Trophoblast cell (in vitro differentiated cells and primary cell): ENCODE measurements at regions not wholly inside any gene's neighbourhood (a gene's known extent, or its start where the extent isn't known, plus 50 kb on each side); places are given as distances from the start of the nearest gene placed in this dataset.

ENCODE experiments used
- DNase-seq, 2 donors: peaks; one replicate each; pipeline ENCODE4 v3.0.0-alpha.2; 2016
- H2AFZ ChIP-seq: 2 replicates; pipeline ENCODE4 v1.6.1; 2013; ENCODE audit warnings: low read length, moderate library complexity, mild to moderate bottlenecking; ENCODE audit not compliant: insufficient read depth, poor library complexity
- H2AK5ac ChIP-seq: 2 replicates; pipeline ENCODE4 v1.6.1; 2013; ENCODE audit warnings: mild to moderate bottlenecking, low read length
- H2BK120ac ChIP-seq: 2 replicates; pipeline ENCODE4 v1.6.1; 2013; ENCODE audit warnings: low read length, mild to moderate bottlenecking, moderate library complexity; ENCODE audit not compliant: insufficient read depth, poor library complexity
- H2BK12ac ChIP-seq: 2 replicates; pipeline ENCODE4 v1.6.1; 2013; ENCODE audit warnings: mild to moderate bottlenecking, low read length, moderate library complexity
- H2BK5ac ChIP-seq: 2 replicates; pipeline ENCODE4 v1.6.1; 2013; ENCODE audit warnings: low read length, low read depth, moderate library complexity, mild to moderate bottlenecking; ENCODE audit not compliant: poor library complexity
- H3K14ac ChIP-seq: 2 replicates; pipeline ENCODE4 v1.6.1; 2013; ENCODE audit warnings: mild to moderate bottlenecking, low read length
- H3K18ac ChIP-seq: 2 replicates; pipeline ENCODE4 v1.6.1; 2013; ENCODE audit warnings: mild to moderate bottlenecking, low read length
- H3K23ac ChIP-seq: 2 replicates; pipeline ENCODE4 v1.6.1; 2013; ENCODE audit warnings: low read length
- H3K27ac ChIP-seq: 2 replicates; pipeline ENCODE4 v1.5.1; 2013; ENCODE audit warnings: low read depth, mild to moderate bottlenecking, inconsistent platforms, low read length, moderate library complexity
- H3K27me3 ChIP-seq: 2 replicates; pipeline ENCODE4 v1.6.1; 2013; ENCODE audit warnings: inconsistent platforms, mild to moderate bottlenecking, low read length, moderate library complexity; ENCODE audit not compliant: insufficient read depth
- H3K36me3 ChIP-seq, 2 experiments: 1 replicate in 1 of 2; 2 replicates in 1 of 2; pipeline ENCODE4 v1.6.1; 2013; ENCODE audit warnings: low read length in 2 of 2, mild to moderate bottlenecking in 2 of 2, moderate library complexity in 1 of 2; ENCODE audit not compliant: insufficient read depth in 2 of 2, control insufficient read depth in 1 of 2
- H3K4ac ChIP-seq: 2 replicates; pipeline ENCODE4 v1.6.1; 2013; ENCODE audit warnings: low read depth, mild to moderate bottlenecking, low read length, moderate library complexity
- H3K4me1 ChIP-seq, 2 experiments: 1 replicate in 1 of 2; 2 replicates in 1 of 2; pipeline ENCODE4 v1.6.1; 2013; ENCODE audit warnings: low read length in 2 of 2, mild to moderate bottlenecking in 2 of 2, moderate library complexity in 1 of 2; ENCODE audit not compliant: insufficient read depth in 2 of 2, control insufficient read depth in 1 of 2
- H3K4me2 ChIP-seq: 2 replicates; pipeline ENCODE4 v1.6.1; 2013; ENCODE audit warnings: inconsistent platforms, mild to moderate bottlenecking, low read length, moderate library complexity
- H3K4me3 ChIP-seq: 2 replicates; pipeline ENCODE4 v1.5.1; 2013; ENCODE audit warnings: mild to moderate bottlenecking, low read depth, low read length, inconsistent platforms
- H3K79me1 ChIP-seq: one replicate; pipeline ENCODE4 v1.6.1; 2013; ENCODE audit warnings: low read length
- H3K79me2 ChIP-seq: 2 replicates; pipeline ENCODE4 v1.6.1; 2013; ENCODE audit warnings: low read length, mild to moderate bottlenecking; ENCODE audit not compliant: control insufficient read depth, insufficient read depth, poor library complexity
- H3K9ac ChIP-seq: 2 replicates; pipeline ENCODE4 v1.6.1; 2013; ENCODE audit warnings: mild to moderate bottlenecking, low read length
- H3K9me3 ChIP-seq: 2 replicates; pipeline ENCODE4 v1.6.1; 2013; ENCODE audit warnings: low read depth, mild to moderate bottlenecking, control low read depth, inconsistent platforms, low read length; ENCODE audit not compliant: insufficient read depth
- H4K12ac ChIP-seq: 2 replicates; pipeline ENCODE4 v1.6.1; 2013; ENCODE audit warnings: low read depth, mild to moderate bottlenecking, low read length, moderate library complexity
- H4K8ac ChIP-seq: 2 replicates; pipeline ENCODE4 v1.6.1; 2013; ENCODE audit warnings: low read depth, mild to moderate bottlenecking, low read length, moderate library complexity
- H4K91ac ChIP-seq: one replicate; pipeline ENCODE4 v1.6.1; 2013; ENCODE audit warnings: low read depth, mild to moderate bottlenecking, low read length, moderate library complexity
- WGBS: extraction: QIAGEN DNeasy Blood & Tissue Kit; methylation state at CpG from one replicate; pipeline ENCODE4 v1.1.7; 2013; ENCODE audit warnings: missing lambda C conversion rate; ENCODE audit not compliant: insufficient read length, insufficient coverage; ENCODE audit errors: extremely low coverage; 5-methylcytosine and 5-hydroxymethylcytosine counted together

GRCh38 chr4:11702886-11703557 is 274.3 kb upstream of the HS3ST1 start:
- DNase-seq = peak; percentile 72 to 89
- H3K4me3 ChIP-seq = no peak overlapping the region
- no peak overlapping the region for H3K9ac ChIP-seq
- H2BK120ac ChIP-seq = no peak overlapping the region
- no peaks in the 10 kb centered on the region for H3K79me2 ChIP-seq
- no peak overlapping the region for H3K23ac ChIP-seq
- no peak overlapping the region for H2AFZ ChIP-seq
- no peaks in the 10 kb centered on the region for H3K79me1 ChIP-seq
- H3K27me3 ChIP-seq = no peaks in the 10 kb centered on the region
- H3K4me2 ChIP-seq = no peak overlapping the region
- H3K27ac ChIP-seq = no peak overlapping the region
- no peak overlapping the region for H3K18ac ChIP-seq
- no peak overlapping the region for H2BK5ac ChIP-seq
- H3K14ac ChIP-seq = no peak overlapping the region
- no peaks in the 10 kb centered on the region for H3K9me3 ChIP-seq
- no peaks in the 10 kb centered on the region for H3K4me1 ChIP-seq
- H2BK12ac ChIP-seq = no peak overlapping the region
- H4K8ac ChIP-seq = no peak overlapping the region
- no peak overlapping the region for H4K12ac ChIP-seq
- WGBS = no CpG with 5 or more reads among the region's 3 CpGs
- no peak overlapping the region for H2AK5ac ChIP-seq
- H4K91ac ChIP-seq = no peak overlapping the region
- H3K4ac ChIP-seq = no peak overlapping the region
- no peaks in the 10 kb centered on the region for H3K36me3 ChIP-seq

GRCh38 chr4:11701966-11702725 is 273.5 kb upstream of the HS3ST1 start:
- no CpG with 5 or more reads among the region's 14 CpGs for WGBS
- no peak overlapping the region for H3K4me3 ChIP-seq
- no peak overlapping the region for H2AFZ ChIP-seq
- H3K4me1 ChIP-seq = no peaks in the 10 kb centered on the region
- no peak overlapping the region for H3K9ac ChIP-seq
- H4K8ac ChIP-seq = no peak overlapping the region
- no peaks in the 10 kb centered on the region for H3K79me1 ChIP-seq
- no peak overlapping the region for H3K27ac ChIP-seq
- H3K4me2 ChIP-seq = no peak overlapping the region
- no peak for DNase-seq
- H3K4ac ChIP-seq = no peak overlapping the region
- no peak overlapping the region for H2BK5ac ChIP-seq
- H4K91ac ChIP-seq = no peak overlapping the region
- H3K79me2 ChIP-seq = no peaks in the 10 kb centered on the region
- H2AK5ac ChIP-seq = no peak overlapping the region
- no peaks in the 10 kb centered on the region for H3K27me3 ChIP-seq
- no peaks in the 10 kb centered on the region for H3K36me3 ChIP-seq
- H2BK12ac ChIP-seq = no peak overlapping the region
- H2BK120ac ChIP-seq = peak overlapping the region; percentile 11
- H3K14ac ChIP-seq = no peak overlapping the region
- no peak overlapping the region for H3K23ac ChIP-seq
- H4K12ac ChIP-seq = no peak overlapping the region
- no peak overlapping the region for H3K18ac ChIP-seq
- no peaks in the 10 kb centered on the region for H3K9me3 ChIP-seq

GRCh38 chr4:11700751-11701226 is 272.1 kb upstream of the HS3ST1 start:
- Histone ChIP-seq H3K79me1 (no peaks in the 10 kb centered on the region), H3K9ac (no peak overlapping the region), H3K4me3 (no peak overlapping the region), H2AK5ac (no peak overlapping the region), H3K36me3 (no peaks in the 10 kb centered on the region), H2BK12ac (no peak overlapping the region), H4K8ac (no peak overlapping the region), H4K12ac (no peak overlapping the region), H3K4me2 (no peak overlapping the region), H3K4me1 (no peaks in the 10 kb centered on the region), H3K18ac (no peak overlapping the region), H3K79me2 (no peaks in the 10 kb centered on the region), H4K91ac (no peak overlapping the region), H3K27ac (no peak overlapping the region), H3K23ac (no peak overlapping the region), H2BK120ac (no peak overlapping the region), H3K4ac (no peak overlapping the region), H2AFZ (no peak overlapping the region), H3K14ac (no peak overlapping the region), H3K27me3 (no peaks in the 10 kb centered on the region), H3K9me3 (no peaks in the 10 kb centered on the region), H2BK5ac (no peak overlapping the region)
- peak; percentile 89 to 97 for DNase-seq
- no CpG with 5 or more reads among the region's 3 CpGs for WGBS

GRCh38 chr4:11698846-11699590 is 270.3 kb upstream of the HS3ST1 start:
- Histone ChIP-seq H4K12ac (no peak overlapping the region), H3K4me3 (no peak overlapping the region), H3K4ac (no peak overlapping the region), H3K18ac (no peak overlapping the region), H2BK5ac (no peak overlapping the region), H2BK120ac (no peak overlapping the region), H3K14ac (no peak overlapping the region), H2AFZ (no peak overlapping the region), H2BK12ac (no peak overlapping the region), H3K9ac (no peak overlapping the region), H3K27ac (no peak overlapping the region), H3K79me2 (no peaks in the 10 kb centered on the region), H3K36me3 (no peaks in the 10 kb centered on the region), H3K23ac (no peak overlapping the region), H3K79me1 (no peaks in the 10 kb centered on the region), H3K27me3 (no peaks in the 10 kb centered on the region), H4K91ac (no peak overlapping the region), H2AK5ac (no peak overlapping the region), H3K9me3 (no peaks in the 10 kb centered on the region), H4K8ac (no peak overlapping the region), H3K4me1 (no peaks in the 10 kb centered on the region), H3K4me2 (no peak overlapping the region)
- DNase-seq = peak; percentile 54 to 74
- no CpG with 5 or more reads among the region's 5 CpGs for WGBS
